K562 (cell line): ENCODE measurements at regions not wholly inside any gene's neighbourhood (a gene's known extent, or its start where the extent isn't known, plus 50 kb on each side); places are given as distances from the start of the nearest gene placed in this dataset.

Experiments used
- CEBPB ChIP-seq: fragments of 450-650 bp; IDR thresholded peaks from 2 replicates; pipeline ENCODE4 v1.6.1; 2016; ENCODE audit warnings: missing genetic modification characterization, missing compliant biosample characterization
- PURB ChIP-seq: sonication (generic); formaldehyde crosslinking; IDR thresholded peaks from 2 replicates; pipeline ENCODE4 v1.9.0; 2021; ENCODE audit warnings: low read depth, mild to moderate bottlenecking, missing genetic modification reagents
- ZNF263 ChIP-seq: sonication (generic); formaldehyde crosslinking; IDR thresholded peaks from 2 replicates; pipeline ENCODE4 v1.8.0; 2022; ENCODE audit warnings: mild to moderate bottlenecking, missing genetic modification reagents, borderline replicate concordance
- TF ChIP-seq, protein P1 (sequence below), 3 experiments: IDR thresholded peaks in 2 of 3; conservative IDR thresholded peaks in 1 of 3; 2 replicates each; pipeline ENCODE4 v1.5.1; 2011 to 2012; ENCODE audit warnings: low read length in 3 of 3, mild to moderate bottlenecking in 3 of 3, control low read depth in 2 of 3, improper control_type of control experiment in 1 of 3, inconsistent platforms in 1 of 3, low read depth in 1 of 3, mixed read lengths in 1 of 3, moderate library complexity in 1 of 3; ENCODE audit not compliant: insufficient read depth in 2 of 3
- TF ChIP-seq, protein P2 (sequence below): sonication (generic); formaldehyde crosslinking; IDR thresholded peaks from 2 replicates; pipeline ENCODE4 v1.8.1; 2022; ENCODE audit warnings: missing genetic modification reagents

DNA sequence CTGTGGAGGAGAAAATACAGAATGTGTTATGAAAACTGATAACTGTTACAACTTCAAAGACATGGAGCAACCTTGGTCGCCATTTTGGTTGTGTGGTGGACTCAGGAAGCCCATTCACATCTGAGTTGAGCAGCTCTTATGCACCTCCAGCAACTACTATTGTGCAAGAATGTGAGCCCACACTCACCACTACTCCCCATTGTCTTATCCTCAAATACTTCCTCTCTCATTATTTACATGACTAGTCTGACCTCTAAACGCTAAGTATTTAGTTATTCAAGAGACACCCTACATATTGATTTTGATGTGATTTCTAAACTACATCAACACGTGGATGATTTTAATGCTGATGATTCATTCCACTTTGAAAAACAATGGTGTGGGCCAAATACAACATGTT is 516.6 kb upstream of the CLINT1 start:
- no peak for TF ChIP-seq ZNF263
- TF ChIP-seq CEBPB (tag), result no peak
- TF ChIP-seq, protein P1, sequence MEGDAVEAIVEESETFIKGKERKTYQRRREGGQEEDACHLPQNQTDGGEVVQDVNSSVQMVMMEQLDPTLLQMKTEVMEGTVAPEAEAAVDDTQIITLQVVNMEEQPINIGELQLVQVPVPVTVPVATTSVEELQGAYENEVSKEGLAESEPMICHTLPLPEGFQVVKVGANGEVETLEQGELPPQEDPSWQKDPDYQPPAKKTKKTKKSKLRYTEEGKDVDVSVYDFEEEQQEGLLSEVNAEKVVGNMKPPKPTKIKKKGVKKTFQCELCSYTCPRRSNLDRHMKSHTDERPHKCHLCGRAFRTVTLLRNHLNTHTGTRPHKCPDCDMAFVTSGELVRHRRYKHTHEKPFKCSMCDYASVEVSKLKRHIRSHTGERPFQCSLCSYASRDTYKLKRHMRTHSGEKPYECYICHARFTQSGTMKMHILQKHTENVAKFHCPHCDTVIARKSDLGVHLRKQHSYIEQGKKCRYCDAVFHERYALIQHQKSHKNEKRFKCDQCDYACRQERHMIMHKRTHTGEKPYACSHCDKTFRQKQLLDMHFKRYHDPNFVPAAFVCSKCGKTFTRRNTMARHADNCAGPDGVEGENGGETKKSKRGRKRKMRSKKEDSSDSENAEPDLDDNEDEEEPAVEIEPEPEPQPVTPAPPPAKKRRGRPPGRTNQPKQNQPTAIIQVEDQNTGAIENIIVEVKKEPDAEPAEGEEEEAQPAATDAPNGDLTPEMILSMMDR (IDR thresholded peaks at IDR 0.05 in 2 of 3, conservative IDR thresholded peaks at IDR 0.05 in 1 of 3; ENCODE audit: insufficient read depth in 2 of 3, low read depth in 1 of 3, low read length in 3 of 3), result no peak
- TF ChIP-seq, protein P2, sequence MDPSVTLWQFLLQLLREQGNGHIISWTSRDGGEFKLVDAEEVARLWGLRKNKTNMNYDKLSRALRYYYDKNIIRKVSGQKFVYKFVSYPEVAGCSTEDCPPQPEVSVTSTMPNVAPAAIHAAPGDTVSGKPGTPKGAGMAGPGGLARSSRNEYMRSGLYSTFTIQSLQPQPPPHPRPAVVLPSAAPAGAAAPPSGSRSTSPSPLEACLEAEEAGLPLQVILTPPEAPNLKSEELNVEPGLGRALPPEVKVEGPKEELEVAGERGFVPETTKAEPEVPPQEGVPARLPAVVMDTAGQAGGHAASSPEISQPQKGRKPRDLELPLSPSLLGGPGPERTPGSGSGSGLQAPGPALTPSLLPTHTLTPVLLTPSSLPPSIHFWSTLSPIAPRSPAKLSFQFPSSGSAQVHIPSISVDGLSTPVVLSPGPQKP, result no peak
- no peak for TF ChIP-seq PURB (CRISPR knock-in tag)
